ENCODE measurements at regions not wholly inside any gene's neighbourhood (a gene's known extent, or its start where the extent isn't known, plus 50 kb on each side); places are given as distances from the start of the nearest gene placed in this dataset.
A peak's percentile ranks its signal among the peaks of the same experiment; 100 is the strongest.

- no peak for DNase-seq (ENCODE audit: low spot score)
These were observed 56.1 kb upstream of the NKAIN2 start for GRCh38 chr6:123747515-123747914.

- DNase-seq (ENCODE audit: low spot score): no peak
These were observed 57.8 kb upstream of the NKAIN2 start for GRCh38 chr6:123745895-123746294.

GRCh38 chr6:123744840-123745239, 58.8 kb upstream of the NKAIN2 start:
- DNase-seq (ENCODE audit: low spot score): no peak

- DNase-seq (ENCODE audit: low spot score): no peak
These were observed 61.0 kb upstream of the NKAIN2 start for GRCh38 chr6:123742626-123743025.

- DNase-seq (ENCODE audit: low spot score): no peak
These were observed 70.5 kb upstream of the NKAIN2 start for GRCh38 chr6:123733180-123733579.

- no peak for DNase-seq (ENCODE audit: low spot score)
These were observed 79.8 kb upstream of the TRDN start for GRCh38 chr6:123716506-123716905.

- DNase-seq (ENCODE audit: low spot score): peak; percentile 30
These were observed 78.5 kb upstream of the TRDN start for GRCh38 chr6:123715006-123715863.

GRCh38 chr6:123712831-123713230, 76.1 kb upstream of the TRDN start:
- no peak for DNase-seq (ENCODE audit: low spot score)

GRCh38 chr6:123702943-123703342, 66.2 kb upstream of the TRDN start:
- DNase-seq (ENCODE audit: low spot score): no peak

GRCh38 chr6:123687864-123688263, 51.1 kb upstream of the TRDN start:
- no peak for DNase-seq (ENCODE audit: low spot score)

All from umbilical cord (tissue), 1 donor.